Endothelial cell of umbilical vein (primary cell): ENCODE measurements at regions not wholly inside any gene's neighbourhood (a gene's known extent, or its start where the extent isn't known, plus 50 kb on each side); places are given as distances from the start of the nearest gene placed in this dataset.

Source experiments
- EZH2 ChIP-seq: IDR thresholded peaks from 2 replicates; pipeline ENCODE4 v1.6.1; 2012; ENCODE audit warnings: borderline replicate concordance, low read depth, mild to moderate bottlenecking, moderate library complexity, low read length, inconsistent platforms; ENCODE audit not compliant: severe bottlenecking
- FOS ChIP-seq: IDR thresholded peaks from 2 replicates; pipeline ENCODE4 v1.6.1; 2011; ENCODE audit warnings: mild to moderate bottlenecking, low read length, moderate library complexity, borderline replicate concordance; ENCODE audit not compliant: insufficient read depth
- MAX ChIP-seq: IDR thresholded peaks from 2 replicates; pipeline ENCODE4 v1.6.1; 2011; ENCODE audit not compliant: insufficient read depth, insufficient read length
- POLR2A ChIP-seq: IDR thresholded peaks from 2 replicates; pipeline ENCODE4 v1.6.1; 2012; ENCODE audit warnings: low read depth, mild to moderate bottlenecking, control low read depth, low read length
- TF ChIP-seq, protein P1 (sequence below), 2 donors: IDR thresholded peaks; 1 replicate in 1 of 2; 2 replicates in 1 of 2; pipeline ENCODE4 v1.5.1; 2011; ENCODE audit warnings: low read length in 2 of 2, mild to moderate bottlenecking in 2 of 2, moderate library complexity in 2 of 2, control low read depth in 1 of 2, inconsistent platforms in 1 of 2, low read depth in 1 of 2; ENCODE audit not compliant: insufficient read depth in 1 of 2; ENCODE audit errors: extremely low read depth in 1 of 2

GRCh38 chr5:160929360-160929759 is 77.3 kb upstream of the ATP10B start:
- TF ChIP-seq, protein P1, sequence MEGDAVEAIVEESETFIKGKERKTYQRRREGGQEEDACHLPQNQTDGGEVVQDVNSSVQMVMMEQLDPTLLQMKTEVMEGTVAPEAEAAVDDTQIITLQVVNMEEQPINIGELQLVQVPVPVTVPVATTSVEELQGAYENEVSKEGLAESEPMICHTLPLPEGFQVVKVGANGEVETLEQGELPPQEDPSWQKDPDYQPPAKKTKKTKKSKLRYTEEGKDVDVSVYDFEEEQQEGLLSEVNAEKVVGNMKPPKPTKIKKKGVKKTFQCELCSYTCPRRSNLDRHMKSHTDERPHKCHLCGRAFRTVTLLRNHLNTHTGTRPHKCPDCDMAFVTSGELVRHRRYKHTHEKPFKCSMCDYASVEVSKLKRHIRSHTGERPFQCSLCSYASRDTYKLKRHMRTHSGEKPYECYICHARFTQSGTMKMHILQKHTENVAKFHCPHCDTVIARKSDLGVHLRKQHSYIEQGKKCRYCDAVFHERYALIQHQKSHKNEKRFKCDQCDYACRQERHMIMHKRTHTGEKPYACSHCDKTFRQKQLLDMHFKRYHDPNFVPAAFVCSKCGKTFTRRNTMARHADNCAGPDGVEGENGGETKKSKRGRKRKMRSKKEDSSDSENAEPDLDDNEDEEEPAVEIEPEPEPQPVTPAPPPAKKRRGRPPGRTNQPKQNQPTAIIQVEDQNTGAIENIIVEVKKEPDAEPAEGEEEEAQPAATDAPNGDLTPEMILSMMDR (IDR thresholded peaks at IDR 0.05; ENCODE audit: extremely low read depth in 1 of 2, insufficient read depth in 1 of 2, low read depth in 1 of 2, low read length in 2 of 2) = no peak
- TF ChIP-seq FOS (no peak), POLR2A (no peak), MAX (no peak), EZH2 (no peak)
